Fibroblast of lung (primary cell): ENCODE measurements at regions not wholly inside any gene's neighbourhood (a gene's known extent, or its start where the extent isn't known, plus 50 kb on each side); places are given as distances from the start of the nearest gene placed in this dataset.

Source experiments
- DNase-seq, 2 donors: peaks; one replicate each; pipeline versions ENCODE4 v3.0.0 to v3.0.0-alpha.2; 2010; ENCODE audit warnings: low read depth in 2 of 2
- H2AFZ ChIP-seq: 2 replicates; pipeline ENCODE4 v1.5.1; 2012; ENCODE audit warnings: low read length, control low read depth, inconsistent platforms
- H3K27ac ChIP-seq: 2 replicates; pipeline ENCODE4 v1.5.1; 2011; ENCODE audit warnings: low read length, control low read depth; ENCODE audit not compliant: insufficient read depth
- H3K27me3 ChIP-seq: 2 replicates; pipeline ENCODE4 v1.5.1; 2011; ENCODE audit warnings: mild to moderate bottlenecking, low read length; ENCODE audit not compliant: control insufficient read depth, insufficient read depth
- H3K36me3 ChIP-seq: 2 replicates; pipeline ENCODE4 v1.5.1; 2011; ENCODE audit warnings: low read length; ENCODE audit not compliant: control insufficient read depth, insufficient read depth
- H3K4me1 ChIP-seq: 2 replicates; pipeline ENCODE4 v1.5.1; 2011; ENCODE audit warnings: low read length; ENCODE audit not compliant: control insufficient read depth, insufficient read depth; ENCODE audit errors: extremely low read depth
- H3K4me2 ChIP-seq: 2 replicates; pipeline ENCODE4 v1.5.1; 2011; ENCODE audit warnings: low read length, control low read depth; ENCODE audit not compliant: insufficient read depth; ENCODE audit errors: extremely low read depth
- H3K4me3 ChIP-seq, 4 experiments: fragments of 200-600 bp in 1 of 4; sonication (generic) in 1 of 4; replicated peaks in 1 of 4; 2 replicates each; pipeline ENCODE4 v1.5.1; 2011 to 2016; ENCODE audit warnings: low read length in 4 of 4, low read depth in 3 of 4, mild to moderate bottlenecking in 3 of 4, control low read depth in 2 of 4, inconsistent platforms in 1 of 4, mixed read lengths in 1 of 4; ENCODE audit not compliant: insufficient read depth in 1 of 4; ENCODE audit errors: control extremely low read depth in 1 of 4
- H3K79me2 ChIP-seq: 2 replicates; pipeline ENCODE4 v1.5.1; 2012; ENCODE audit warnings: mild to moderate bottlenecking, low read length, inconsistent platforms; ENCODE audit not compliant: control insufficient read depth, insufficient read depth
- H3K9ac ChIP-seq: 2 replicates; pipeline ENCODE4 v1.5.1; 2011; ENCODE audit warnings: mild to moderate bottlenecking, low read length, control low read depth; ENCODE audit not compliant: insufficient read depth
- H3K9me3 ChIP-seq: 2 replicates; pipeline ENCODE4 v1.5.1; 2012; ENCODE audit warnings: low read depth, low read length; ENCODE audit not compliant: control insufficient read depth, insufficient read depth
- H4K20me1 ChIP-seq: 2 replicates; pipeline ENCODE4 v1.5.1; 2011; ENCODE audit warnings: low read length; ENCODE audit not compliant: control insufficient read depth, insufficient read depth; ENCODE audit errors: extremely low read depth
- EZH2 ChIP-seq: IDR thresholded peaks from 2 replicates; pipeline ENCODE4 v1.5.1; 2012; ENCODE audit warnings: low read length, control low read depth, mild to moderate bottlenecking; ENCODE audit errors: missing control alignments
- TF ChIP-seq, protein P1 (sequence below), 2 donors: IDR thresholded peaks in 1 of 2; conservative IDR thresholded peaks in 1 of 2; 1 replicate in 1 of 2; 2 replicates in 1 of 2; pipeline ENCODE4 v1.5.1; 2011 to 2012; ENCODE audit warnings: low read length in 2 of 2, control low read depth in 1 of 2, inconsistent platforms in 1 of 2, low read depth in 1 of 2, mild to moderate bottlenecking in 1 of 2

DNA sequence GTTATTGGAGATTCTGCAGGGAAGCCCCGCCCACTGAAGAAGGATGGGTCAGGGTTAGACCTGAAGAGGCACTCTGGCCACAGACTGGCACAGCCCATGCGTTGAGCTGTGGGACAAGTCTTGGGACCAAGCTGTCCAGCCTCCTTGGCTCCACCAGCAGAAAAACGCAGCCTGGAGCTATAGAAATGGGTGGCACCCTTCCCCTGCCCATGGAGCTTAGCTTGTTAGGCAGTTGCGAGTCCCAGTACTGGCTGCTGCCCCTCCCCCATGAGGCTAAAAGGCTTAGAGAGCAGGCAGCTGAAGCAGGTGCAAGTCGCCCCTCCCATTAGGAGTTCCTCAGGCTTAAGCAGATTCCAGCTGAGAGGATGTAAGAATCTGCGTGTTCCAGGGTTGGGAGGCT, 1124.0 kb upstream of the TMEM132C start:
- no peak overlapping the region for H2AFZ ChIP-seq
- no peaks in the 10 kb centered on the region for H3K36me3 ChIP-seq
- no peak for TF ChIP-seq EZH2
- TF ChIP-seq, protein P1, sequence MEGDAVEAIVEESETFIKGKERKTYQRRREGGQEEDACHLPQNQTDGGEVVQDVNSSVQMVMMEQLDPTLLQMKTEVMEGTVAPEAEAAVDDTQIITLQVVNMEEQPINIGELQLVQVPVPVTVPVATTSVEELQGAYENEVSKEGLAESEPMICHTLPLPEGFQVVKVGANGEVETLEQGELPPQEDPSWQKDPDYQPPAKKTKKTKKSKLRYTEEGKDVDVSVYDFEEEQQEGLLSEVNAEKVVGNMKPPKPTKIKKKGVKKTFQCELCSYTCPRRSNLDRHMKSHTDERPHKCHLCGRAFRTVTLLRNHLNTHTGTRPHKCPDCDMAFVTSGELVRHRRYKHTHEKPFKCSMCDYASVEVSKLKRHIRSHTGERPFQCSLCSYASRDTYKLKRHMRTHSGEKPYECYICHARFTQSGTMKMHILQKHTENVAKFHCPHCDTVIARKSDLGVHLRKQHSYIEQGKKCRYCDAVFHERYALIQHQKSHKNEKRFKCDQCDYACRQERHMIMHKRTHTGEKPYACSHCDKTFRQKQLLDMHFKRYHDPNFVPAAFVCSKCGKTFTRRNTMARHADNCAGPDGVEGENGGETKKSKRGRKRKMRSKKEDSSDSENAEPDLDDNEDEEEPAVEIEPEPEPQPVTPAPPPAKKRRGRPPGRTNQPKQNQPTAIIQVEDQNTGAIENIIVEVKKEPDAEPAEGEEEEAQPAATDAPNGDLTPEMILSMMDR (conservative IDR thresholded peaks at IDR 0.05 in 1 of 2, IDR thresholded peaks at IDR 0.05 in 1 of 2; ENCODE audit: low read depth in 1 of 2, low read length in 2 of 2) = no peak
- no peaks in the 10 kb centered on the region for H3K4me1 ChIP-seq
- H3K9ac ChIP-seq = no peak overlapping the region
- no peaks in the 10 kb centered on the region for H3K79me2 ChIP-seq
- no peaks in the 10 kb centered on the region for H3K9me3 ChIP-seq
- no peak overlapping the region for H3K4me3 ChIP-seq
- no peak overlapping the region for H3K4me2 ChIP-seq
- no peaks in the 10 kb centered on the region for H4K20me1 ChIP-seq
- H3K27ac ChIP-seq = no peak overlapping the region
- DNase-seq = no peak
- no peaks in the 10 kb centered on the region for H3K27me3 ChIP-seq

DNA sequence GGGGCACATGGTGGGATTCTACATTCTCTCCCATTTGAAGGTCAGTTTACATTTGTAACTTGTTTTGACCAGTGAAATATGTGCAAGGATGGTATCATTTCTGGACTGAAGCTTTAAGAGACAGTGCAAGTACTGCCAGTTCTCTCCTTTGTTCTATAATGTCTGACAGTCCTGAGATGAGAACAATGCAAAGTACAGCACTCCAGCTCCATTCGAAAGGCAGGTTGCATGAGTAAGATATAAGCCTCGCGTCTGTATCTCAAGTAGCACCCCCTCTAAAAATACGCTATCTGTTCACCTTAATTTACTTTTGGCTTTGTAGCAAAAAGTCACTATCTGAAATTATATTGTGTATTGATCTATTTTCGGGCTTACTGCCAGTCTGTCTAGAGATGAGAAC, 1122.2 kb upstream of the TMEM132C start:
- H3K4me3 ChIP-seq = no peak overlapping the region
- DNase-seq = no peak
- no peaks in the 10 kb centered on the region for H3K9me3 ChIP-seq
- no peaks in the 10 kb centered on the region for H3K36me3 ChIP-seq
- H3K27ac ChIP-seq = no peak overlapping the region
- no peaks in the 10 kb centered on the region for H4K20me1 ChIP-seq
- no peak overlapping the region for H2AFZ ChIP-seq
- TF ChIP-seq, protein P1 (conservative IDR thresholded peaks at IDR 0.05 in 1 of 2, IDR thresholded peaks at IDR 0.05 in 1 of 2; ENCODE audit: low read depth in 1 of 2, low read length in 2 of 2) = no peak
- no peak for TF ChIP-seq EZH2
- no peaks in the 10 kb centered on the region for H3K79me2 ChIP-seq
- H3K4me1 ChIP-seq = no peaks in the 10 kb centered on the region
- no peaks in the 10 kb centered on the region for H3K27me3 ChIP-seq
- H3K4me2 ChIP-seq = no peak overlapping the region
- H3K9ac ChIP-seq = no peak overlapping the region

DNA sequence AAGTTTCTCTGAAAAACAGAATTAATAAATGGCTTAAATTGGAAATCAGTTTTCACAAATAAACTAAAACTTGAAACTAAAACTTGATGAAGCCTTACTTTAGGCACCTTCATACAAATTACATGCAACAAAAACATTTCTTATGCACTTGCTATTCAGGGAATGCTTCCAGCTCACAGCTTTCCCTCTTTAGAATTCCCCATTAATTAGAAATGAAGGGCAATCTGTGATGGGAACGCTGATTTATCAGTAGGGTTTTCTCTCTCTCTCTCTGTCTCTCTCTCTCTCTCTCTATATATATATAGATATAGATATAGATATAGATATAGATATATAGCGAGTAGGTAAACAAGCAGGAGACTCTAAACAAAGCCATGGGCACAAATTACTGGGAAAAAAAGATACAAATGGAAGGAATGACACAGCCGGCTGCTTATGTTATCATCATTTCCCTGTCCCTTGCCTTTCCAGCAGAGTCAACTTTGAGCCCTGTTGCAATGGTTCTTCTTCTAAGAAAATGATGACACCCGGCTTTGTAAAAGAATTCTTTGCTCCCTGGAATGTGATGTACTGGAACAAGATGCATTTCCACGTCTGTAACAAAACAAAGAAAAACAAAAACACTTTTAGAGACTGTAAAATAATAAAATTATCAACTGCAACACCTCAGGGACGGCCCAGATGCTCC, 1121.6 kb upstream of the TMEM132C start:
- H3K4me3 ChIP-seq = peak overlapping the region; percentile 49 to 64 (median 54)
- H3K4me1 ChIP-seq = no peaks in the 10 kb centered on the region
- no peaks in the 10 kb centered on the region for H4K20me1 ChIP-seq
- H3K9me3 ChIP-seq = no peaks in the 10 kb centered on the region
- H3K4me2 ChIP-seq = peak overlapping the region; percentile 79
- H3K27ac ChIP-seq = no peak overlapping the region
- H3K27me3 ChIP-seq = no peaks in the 10 kb centered on the region
- H3K36me3 ChIP-seq = no peaks in the 10 kb centered on the region
- DNase-seq = no peak
- peak overlapping the region; percentile 67 for H2AFZ ChIP-seq
- H3K9ac ChIP-seq = no peak overlapping the region
- TF ChIP-seq, protein P1 (conservative IDR thresholded peaks at IDR 0.05 in 1 of 2, IDR thresholded peaks at IDR 0.05 in 1 of 2; ENCODE audit: low read depth in 1 of 2, low read length in 2 of 2) = no peak
- no peak for TF ChIP-seq EZH2
- H3K79me2 ChIP-seq = no peaks in the 10 kb centered on the region
